OCI-LY1 (cell line): ENCODE measurements at regions not wholly inside any gene's neighbourhood (a gene's known extent, or its start where the extent isn't known, plus 50 kb on each side); places are given as distances from the start of the nearest gene placed in this dataset.

Source experiments
- H2AFZ ChIP-seq: fragments of 200-600 bp; sonication (generic), shearing (Covaris generic); 2 replicates; pipeline ENCODE4 v1.6.0; 2014; ENCODE audit warnings: antibody characterized with exemption, mild to moderate bottlenecking, low read length
- H3F3A ChIP-seq: fragments of 200-600 bp; sonication (generic), shearing (Covaris generic); 2 replicates; pipeline ENCODE4 v1.6.0; 2014; ENCODE audit warnings: mild to moderate bottlenecking, antibody characterized with exemption, low read length, moderate library complexity; ENCODE audit not compliant: insufficient read depth
- H3K27ac ChIP-seq: fragments of 200-600 bp; sonication (generic); 2 replicates; pipeline ENCODE4 v1.5.1; 2014; ENCODE audit warnings: low read length, mixed run types, mild to moderate bottlenecking, low read depth; ENCODE audit not compliant: poor library complexity, severe bottlenecking
- H3K27me3 ChIP-seq: fragments of 200-600 bp; sonication (generic); 2 replicates; pipeline ENCODE4 v1.6.0; 2014; ENCODE audit warnings: antibody characterized with exemption, mild to moderate bottlenecking, low read length, moderate library complexity; ENCODE audit not compliant: insufficient read depth
- H3K36me3 ChIP-seq: fragments of 200-600 bp; sonication (generic); 2 replicates; pipeline ENCODE4 v1.6.1; 2014; ENCODE audit warnings: mild to moderate bottlenecking, antibody characterized with exemption, low read length, moderate library complexity, mixed read lengths; ENCODE audit not compliant: insufficient read depth
- H3K4me1 ChIP-seq: fragments of 200-600 bp; sonication (generic); 2 replicates; pipeline ENCODE4 v1.5.1; 2014; ENCODE audit warnings: mild to moderate bottlenecking, low read length, moderate library complexity; ENCODE audit not compliant: insufficient read depth, severe bottlenecking
- H3K4me2 ChIP-seq: fragments of 200-600 bp; sonication (generic), shearing (Covaris generic); 2 replicates; pipeline ENCODE4 v1.6.1; 2014; ENCODE audit warnings: low read length
- H3K4me3 ChIP-seq: fragments of 200-600 bp; sonication (generic); 2 replicates; pipeline ENCODE4 v1.5.1; 2014; ENCODE audit warnings: low read length, low read depth, mild to moderate bottlenecking, mixed read lengths; ENCODE audit not compliant: poor library complexity, severe bottlenecking
- H3K79me2 ChIP-seq: fragments of 200-600 bp; shearing (Covaris generic); 2 replicates; pipeline ENCODE4 v1.6.1; 2016; ENCODE audit warnings: mixed run types, low read length, mixed read lengths; ENCODE audit not compliant: insufficient read depth
- H3K9ac ChIP-seq: fragments of 200-600 bp; sonication (generic), shearing (Covaris generic); 2 replicates; pipeline ENCODE4 v1.6.1; 2014; ENCODE audit warnings: mild to moderate bottlenecking, low read length, mixed read lengths
- H3K9me2 ChIP-seq: fragments of 200-600 bp; sonication (generic), shearing (Covaris generic); 2 replicates; pipeline ENCODE4 v1.6.1; 2014; ENCODE audit warnings: low read depth, mild to moderate bottlenecking, low read length, mixed read lengths
- H3K9me3 ChIP-seq: fragments of 200-600 bp; shearing (Covaris generic); 2 replicates; pipeline ENCODE4 v1.6.1; 2014; ENCODE audit warnings: low read length, mixed read lengths
- H4K20me1 ChIP-seq: fragments of 200-600 bp; sonication (generic), shearing (Covaris generic); 2 replicates; pipeline ENCODE4 v1.6.0; 2016; ENCODE audit warnings: mild to moderate bottlenecking, low read length; ENCODE audit not compliant: insufficient read depth
- EZH2 ChIP-seq: fragments of 200-600 bp; sonication (generic), shearing (Covaris generic); IDR thresholded peaks from 2 replicates; pipeline ENCODE4 v1.8.0; 2017; ENCODE audit warnings: borderline replicate concordance, mixed run types, mild to moderate bottlenecking, antibody characterized with exemption, low read length, moderate library complexity, mixed read lengths
- TF ChIP-seq, protein P1 (sequence below): fragments of 200-600 bp; sonication (generic), shearing (Covaris generic); IDR thresholded peaks from 2 replicates; pipeline ENCODE4 v1.5.1; 2017; ENCODE audit warnings: mild to moderate bottlenecking, antibody characterized with exemption, low read length, moderate library complexity, mixed read lengths

GRCh38 chr10:131398166-131398565 is 86.6 kb upstream of the TCERG1L start:
- TF ChIP-seq, protein P1, sequence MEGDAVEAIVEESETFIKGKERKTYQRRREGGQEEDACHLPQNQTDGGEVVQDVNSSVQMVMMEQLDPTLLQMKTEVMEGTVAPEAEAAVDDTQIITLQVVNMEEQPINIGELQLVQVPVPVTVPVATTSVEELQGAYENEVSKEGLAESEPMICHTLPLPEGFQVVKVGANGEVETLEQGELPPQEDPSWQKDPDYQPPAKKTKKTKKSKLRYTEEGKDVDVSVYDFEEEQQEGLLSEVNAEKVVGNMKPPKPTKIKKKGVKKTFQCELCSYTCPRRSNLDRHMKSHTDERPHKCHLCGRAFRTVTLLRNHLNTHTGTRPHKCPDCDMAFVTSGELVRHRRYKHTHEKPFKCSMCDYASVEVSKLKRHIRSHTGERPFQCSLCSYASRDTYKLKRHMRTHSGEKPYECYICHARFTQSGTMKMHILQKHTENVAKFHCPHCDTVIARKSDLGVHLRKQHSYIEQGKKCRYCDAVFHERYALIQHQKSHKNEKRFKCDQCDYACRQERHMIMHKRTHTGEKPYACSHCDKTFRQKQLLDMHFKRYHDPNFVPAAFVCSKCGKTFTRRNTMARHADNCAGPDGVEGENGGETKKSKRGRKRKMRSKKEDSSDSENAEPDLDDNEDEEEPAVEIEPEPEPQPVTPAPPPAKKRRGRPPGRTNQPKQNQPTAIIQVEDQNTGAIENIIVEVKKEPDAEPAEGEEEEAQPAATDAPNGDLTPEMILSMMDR, result no peak
- no peak for TF ChIP-seq EZH2
- H3F3A ChIP-seq, result no peaks in the 10 kb centered on the region

DNA sequence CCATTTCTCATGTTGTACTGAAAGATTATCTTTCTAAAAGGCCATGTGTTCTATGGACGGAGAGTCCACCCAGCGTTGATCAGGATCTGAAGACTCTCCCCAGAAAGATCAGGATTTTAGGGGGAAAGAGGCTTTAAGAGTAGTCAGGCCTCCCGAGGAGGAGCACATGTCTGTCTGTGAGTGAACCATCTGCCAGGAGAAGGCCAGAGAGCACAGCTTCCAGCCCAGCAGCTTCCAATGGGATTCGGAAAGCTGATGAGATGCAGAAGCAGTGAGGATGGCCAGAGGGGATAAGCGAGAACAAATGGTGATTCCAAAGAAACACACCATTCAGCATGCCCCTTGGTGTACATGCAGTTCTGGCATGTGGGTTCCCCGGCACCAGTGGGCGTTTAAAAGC is 88.5 kb upstream of the TCERG1L start:
- no peaks in the 10 kb centered on the region for H4K20me1 ChIP-seq
- no peaks in the 10 kb centered on the region for H3F3A ChIP-seq
- H3K36me3 ChIP-seq, result no peaks in the 10 kb centered on the region
- H3K9me2 ChIP-seq, result no peaks in the 10 kb centered on the region
- no peak overlapping the region for H3K9ac ChIP-seq
- H3K9me3 ChIP-seq, result no peaks in the 10 kb centered on the region
- no peaks in the 10 kb centered on the region for H3K27me3 ChIP-seq
- H3K79me2 ChIP-seq, result no peaks in the 10 kb centered on the region
- no peak overlapping the region for H3K4me2 ChIP-seq
- no peak for TF ChIP-seq EZH2
- TF ChIP-seq, protein P1, result no peak
- no peaks in the 10 kb centered on the region for H3K4me1 ChIP-seq
- H3K27ac ChIP-seq, result no peak overlapping the region
- H3K4me3 ChIP-seq, result no peak overlapping the region
- H2AFZ ChIP-seq, result no peak overlapping the region

More at GRCh38 chr10:131398166-131398565, 86.6 kb upstream of the TCERG1L start:
- H3K9me2 ChIP-seq, result no peaks in the 10 kb centered on the region
- H3K4me3 ChIP-seq, result no peak overlapping the region
- no peak overlapping the region for H2AFZ ChIP-seq
- H3K27me3 ChIP-seq, result no peaks in the 10 kb centered on the region
- H3K36me3 ChIP-seq, result no peaks in the 10 kb centered on the region
- H3K9ac ChIP-seq, result no peak overlapping the region
- no peaks in the 10 kb centered on the region for H3K9me3 ChIP-seq
- no peak overlapping the region for H3K27ac ChIP-seq
- H4K20me1 ChIP-seq, result no peaks in the 10 kb centered on the region
- H3K79me2 ChIP-seq, result no peaks in the 10 kb centered on the region
- H3K4me1 ChIP-seq, result no peaks in the 10 kb centered on the region
- no peak overlapping the region for H3K4me2 ChIP-seq

DNA sequence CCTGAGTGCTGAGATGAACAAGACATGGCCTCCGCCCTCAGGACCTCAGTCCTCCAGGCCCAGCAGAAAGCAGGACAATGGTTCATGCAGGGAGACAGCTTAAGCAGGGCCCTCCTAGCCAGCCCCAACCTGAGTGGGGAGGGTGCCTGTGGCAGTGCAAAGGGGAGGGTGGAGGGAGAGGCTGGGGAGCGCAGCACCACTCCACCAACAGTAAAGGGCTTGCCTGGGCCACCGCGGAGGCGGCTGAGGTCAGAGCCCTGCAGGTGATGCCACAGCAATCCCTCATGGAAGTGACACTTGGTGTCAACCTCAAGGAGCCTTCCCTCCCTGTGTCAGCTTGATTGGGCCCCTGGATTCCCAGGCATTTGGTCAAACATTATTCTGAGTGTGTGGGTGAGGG is 89.0 kb upstream of the TCERG1L start:
- no peaks in the 10 kb centered on the region for H4K20me1 ChIP-seq
- no peaks in the 10 kb centered on the region for H3K9me2 ChIP-seq
- no peak overlapping the region for H3K4me2 ChIP-seq
- TF ChIP-seq EZH2, result no peak
- TF ChIP-seq, protein P1, result no peak
- no peaks in the 10 kb centered on the region for H3K36me3 ChIP-seq
- no peak overlapping the region for H3K4me3 ChIP-seq
- no peak overlapping the region for H3K27ac ChIP-seq
- H3K27me3 ChIP-seq, result no peaks in the 10 kb centered on the region
- no peak overlapping the region for H2AFZ ChIP-seq
- no peaks in the 10 kb centered on the region for H3K9me3 ChIP-seq
- no peak overlapping the region for H3K9ac ChIP-seq
- H3F3A ChIP-seq, result no peaks in the 10 kb centered on the region
- H3K79me2 ChIP-seq, result no peaks in the 10 kb centered on the region
- no peaks in the 10 kb centered on the region for H3K4me1 ChIP-seq
